GM19043 (cell line): ENCODE measurements at regions not wholly inside any gene's neighbourhood (a gene's known extent, or its start where the extent isn't known, plus 50 kb on each side); places are given as distances from the start of the nearest gene placed in this dataset.

ENCODE experiments used
- ATAC-seq: cut with Tn5 transposase; IDR thresholded peaks from one replicate; pipeline ENCODE4 v1.9.1; 2021; ENCODE audit warnings: low read depth; ENCODE audit not compliant: unreplicated experiment

DNA sequence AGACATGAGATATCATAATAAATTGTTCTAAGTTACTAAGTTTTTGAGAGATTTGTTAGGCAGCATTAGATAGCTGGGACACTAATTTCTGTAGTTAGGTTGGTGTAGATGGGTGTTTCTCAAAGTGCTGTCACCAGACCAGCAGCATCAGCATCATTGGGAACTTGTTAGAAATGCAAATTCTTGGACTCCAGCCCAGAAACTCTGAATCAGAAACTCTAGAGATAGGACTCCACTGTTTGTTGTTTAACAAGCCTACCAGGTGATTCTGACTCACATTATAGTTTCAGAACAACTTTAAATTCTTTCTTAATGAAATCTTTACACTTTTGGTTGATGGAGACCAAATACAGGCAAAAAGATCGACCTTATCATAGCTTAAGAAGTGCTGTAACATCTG, 173.7 kb downstream of the PABPC4L start:
- no peak for ATAC-seq

DNA sequence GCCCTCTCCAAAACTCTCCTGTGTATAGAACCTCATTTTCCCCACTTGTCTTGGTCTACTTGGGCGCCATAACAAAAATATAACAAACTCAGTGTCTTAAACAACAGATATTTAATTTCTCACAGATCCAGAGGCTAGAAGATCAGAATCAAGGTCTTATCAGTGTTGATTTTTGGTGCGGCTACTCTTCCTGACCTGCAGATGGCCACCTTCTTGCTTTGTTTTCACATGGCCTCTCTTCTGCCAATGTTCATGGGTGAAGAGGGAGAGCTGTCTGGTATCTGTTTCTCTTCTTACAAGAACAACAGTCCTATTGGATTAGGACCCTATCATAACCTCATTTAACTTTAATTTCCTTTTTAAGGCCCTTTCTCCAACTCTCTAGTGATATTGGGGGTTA, 177.3 kb downstream of the PABPC4L start:
- ATAC-seq = no peak

DNA sequence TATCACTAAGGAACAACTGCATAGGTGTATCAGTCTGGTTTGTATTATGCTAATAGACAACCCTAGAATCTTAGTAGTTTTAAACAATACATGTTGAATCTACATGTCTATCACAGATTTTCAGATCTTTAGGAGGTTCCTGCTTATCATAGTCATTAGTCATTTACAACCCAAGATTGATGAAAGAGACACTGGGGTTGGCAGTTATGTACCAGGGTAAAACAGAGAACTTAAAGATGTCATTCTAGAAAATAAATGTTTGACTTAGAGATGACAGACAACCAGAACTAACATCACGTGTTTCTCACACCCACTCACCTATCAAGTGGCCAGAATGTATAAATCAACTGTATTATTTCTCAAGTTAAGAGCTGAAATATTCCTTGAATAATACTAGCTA, 181.9 kb downstream of the PABPC4L start:
- ATAC-seq = no peak

DNA sequence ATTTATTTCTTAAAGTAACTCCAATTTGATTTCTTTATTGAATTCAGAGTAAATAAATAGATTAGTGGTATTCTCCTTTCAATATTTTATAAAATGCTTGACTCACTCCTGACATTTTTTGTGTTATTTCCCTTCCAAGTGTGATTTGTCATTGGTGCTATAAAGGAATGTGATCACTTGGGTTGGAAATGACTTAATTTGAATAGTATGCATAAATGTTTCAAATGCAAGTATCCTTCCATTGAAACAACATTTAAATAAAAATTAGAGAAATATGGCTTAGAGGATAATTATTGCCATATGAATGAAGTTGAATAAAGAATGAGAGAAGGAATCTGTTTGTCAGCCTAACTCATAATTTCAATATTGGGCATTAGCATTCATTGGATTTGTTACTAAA, 182.7 kb downstream of the PABPC4L start:
- no peak for ATAC-seq

DNA sequence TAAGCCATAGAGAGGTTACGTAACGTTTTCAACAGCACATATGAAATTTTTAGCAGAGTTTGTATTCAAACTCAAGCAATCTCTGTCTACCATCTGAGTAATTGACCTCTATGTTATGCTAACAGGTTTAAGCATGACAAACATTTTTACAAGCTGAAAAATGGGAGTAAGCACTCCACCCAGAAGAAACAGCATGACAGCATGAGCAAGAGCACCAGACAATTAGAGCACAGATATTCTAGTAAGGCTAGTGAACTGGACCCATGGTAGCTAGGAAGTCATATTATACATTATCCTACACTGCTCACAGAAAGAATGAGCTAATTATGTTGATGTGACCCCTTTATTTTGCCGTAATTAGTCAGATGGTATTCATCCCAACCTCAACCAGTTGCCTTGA, 200.5 kb downstream of the PABPC4L start:
- no peak for ATAC-seq

DNA sequence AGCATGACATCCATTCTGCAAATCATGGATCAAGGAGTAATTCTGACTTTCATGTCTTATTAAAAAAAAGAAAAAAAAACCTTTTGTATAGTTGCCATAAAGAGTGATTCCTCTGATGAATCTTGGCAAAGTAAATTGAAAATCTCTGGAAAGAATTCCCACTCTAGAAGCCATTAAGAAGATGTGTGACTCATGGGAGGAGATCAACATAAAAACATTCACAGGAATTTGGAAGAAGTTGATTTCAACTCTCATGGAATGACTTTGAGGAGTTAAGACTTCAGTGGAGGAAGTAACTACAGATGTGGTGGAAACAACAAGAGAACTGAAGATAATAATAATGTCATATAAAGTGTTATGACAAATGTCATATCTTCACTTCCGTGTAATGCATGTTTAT, 204.2 kb downstream of the PABPC4L start:
- ATAC-seq = no peak

DNA sequence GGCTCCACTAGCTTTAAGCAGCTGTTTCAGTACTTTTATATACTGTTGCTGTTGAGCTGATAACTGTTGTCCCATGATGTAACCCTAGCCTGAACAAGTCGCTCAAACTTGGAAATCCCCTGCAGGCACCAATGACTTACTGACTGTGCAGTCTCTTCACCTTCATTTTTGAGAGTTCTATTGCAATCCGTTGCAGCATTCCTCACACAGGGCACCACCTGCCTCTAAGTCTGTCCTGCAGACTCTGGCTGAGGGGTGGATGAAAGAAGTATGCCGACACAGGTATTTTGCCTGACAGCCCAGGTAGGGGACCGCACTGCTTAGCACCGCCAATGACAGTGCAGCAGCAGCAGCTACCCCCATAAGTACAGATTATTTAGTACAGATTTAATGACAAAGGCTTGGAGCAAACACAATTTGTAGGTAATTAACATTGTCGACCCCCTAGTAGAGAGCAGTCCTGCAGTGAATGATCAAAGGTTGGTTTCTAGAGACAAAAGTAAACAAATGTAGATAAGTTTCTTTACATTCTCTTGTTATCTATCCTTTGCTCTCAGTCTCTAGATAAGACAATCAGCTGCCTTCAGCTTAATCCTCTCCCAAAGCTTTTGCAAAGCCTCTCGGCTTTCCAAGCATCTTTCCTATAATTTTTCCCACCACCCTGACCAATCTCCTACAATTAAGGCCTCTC, 205.0 kb downstream of the PABPC4L start:
- ATAC-seq = no peak

DNA sequence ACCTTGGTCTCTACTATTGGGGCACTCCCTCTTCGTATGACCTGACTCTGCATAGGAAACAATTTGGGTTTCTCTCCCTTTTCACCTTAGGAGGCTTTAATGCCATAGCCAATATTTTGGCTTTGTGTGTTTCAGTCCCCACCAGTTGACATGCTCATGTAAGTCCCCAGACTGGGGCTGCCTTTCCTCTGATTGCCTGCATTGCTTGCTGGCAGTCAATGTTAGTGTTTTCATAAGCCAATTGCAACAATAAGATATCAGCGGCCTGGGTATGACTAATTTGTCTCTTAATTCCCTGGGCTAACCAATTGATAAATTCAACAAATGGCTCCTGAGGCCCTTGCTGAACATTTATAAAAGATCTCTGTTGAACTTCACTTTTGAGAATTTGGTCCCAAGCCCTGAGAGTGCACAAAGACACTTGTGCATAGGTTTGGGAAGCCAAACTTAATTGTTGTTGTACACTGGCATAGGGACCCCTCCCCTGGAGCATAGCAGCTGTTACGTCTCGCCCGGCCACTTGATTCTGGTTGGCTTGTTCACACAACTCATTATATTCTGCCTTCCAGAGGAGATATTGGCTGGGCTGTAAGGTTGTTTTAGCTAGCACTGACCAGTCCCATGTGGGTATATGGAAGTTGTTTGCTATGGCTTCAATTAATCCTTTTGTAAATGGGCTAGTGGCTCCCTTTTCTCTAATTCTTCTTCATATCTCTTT, 206.2 kb downstream of the PABPC4L start:
- no peak for ATAC-seq

DNA sequence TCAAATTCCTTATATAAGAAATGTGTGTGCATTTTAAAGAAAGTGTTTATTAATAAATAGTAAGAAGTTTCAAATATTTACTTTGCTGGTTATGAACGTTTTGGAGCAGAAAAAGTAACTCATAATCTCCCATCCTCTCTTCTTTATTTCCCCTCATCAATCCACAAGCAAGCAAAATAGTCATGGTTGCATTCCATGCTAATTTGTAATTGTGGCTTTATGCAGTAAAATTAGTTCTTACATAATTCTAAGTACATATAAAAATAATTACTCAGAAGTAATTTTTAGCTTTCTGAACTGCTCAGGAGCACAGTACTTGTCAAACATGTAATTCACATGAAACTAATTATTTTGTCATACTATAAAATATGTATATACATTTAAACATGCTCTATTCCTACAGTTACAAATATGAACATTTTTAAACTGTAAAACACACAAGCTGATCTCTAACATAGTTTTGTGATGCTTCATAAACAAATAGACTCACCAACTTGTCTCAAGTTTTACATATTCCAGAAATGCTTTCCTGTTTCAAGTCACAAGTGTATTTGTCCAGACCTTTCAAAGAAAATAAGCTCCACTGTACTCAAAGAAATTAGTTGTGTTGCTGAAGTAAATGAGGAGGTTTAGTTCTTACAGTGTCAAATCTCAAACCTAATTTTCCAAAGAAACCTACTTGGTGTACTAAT, 218.9 kb downstream of the PABPC4L start:
- ATAC-seq = no peak

DNA sequence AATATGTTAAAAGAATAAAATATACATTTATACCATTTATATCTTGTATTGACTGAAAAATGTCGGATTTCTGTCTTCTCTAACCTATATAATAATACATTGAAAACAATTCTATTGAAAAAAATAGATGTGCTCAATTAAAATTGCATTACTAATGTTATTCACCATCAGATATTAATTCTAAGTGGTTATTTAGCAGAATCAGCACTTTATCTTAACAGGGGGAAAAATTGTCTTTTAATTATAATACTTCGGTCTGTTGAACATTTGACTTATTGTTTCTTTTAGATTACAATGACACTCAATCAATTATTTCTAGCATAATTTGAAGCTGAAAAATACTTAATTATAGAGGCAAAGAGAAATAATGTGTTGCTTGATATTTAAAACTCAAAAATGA, 220.3 kb downstream of the PABPC4L start:
- ATAC-seq = no peak

DNA sequence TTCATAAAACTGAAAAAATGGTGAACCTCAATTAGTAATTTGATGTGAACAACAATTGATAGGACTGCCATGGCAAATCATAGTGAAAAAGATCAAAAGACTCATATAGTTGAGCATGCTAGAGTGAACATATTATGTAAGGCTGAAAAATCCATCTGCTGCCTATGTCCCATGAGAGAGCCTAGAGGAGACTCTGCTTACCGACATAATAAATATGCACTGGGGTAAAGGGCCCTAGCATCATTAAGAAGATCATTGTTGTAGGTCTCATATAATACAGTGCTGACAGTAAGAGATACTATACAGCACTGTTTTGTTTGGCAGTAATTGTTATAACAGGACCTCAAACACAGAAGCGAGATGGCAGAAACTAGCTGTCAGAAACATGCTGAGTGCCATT, 229.0 kb downstream of the PABPC4L start:
- ATAC-seq = no peak

DNA sequence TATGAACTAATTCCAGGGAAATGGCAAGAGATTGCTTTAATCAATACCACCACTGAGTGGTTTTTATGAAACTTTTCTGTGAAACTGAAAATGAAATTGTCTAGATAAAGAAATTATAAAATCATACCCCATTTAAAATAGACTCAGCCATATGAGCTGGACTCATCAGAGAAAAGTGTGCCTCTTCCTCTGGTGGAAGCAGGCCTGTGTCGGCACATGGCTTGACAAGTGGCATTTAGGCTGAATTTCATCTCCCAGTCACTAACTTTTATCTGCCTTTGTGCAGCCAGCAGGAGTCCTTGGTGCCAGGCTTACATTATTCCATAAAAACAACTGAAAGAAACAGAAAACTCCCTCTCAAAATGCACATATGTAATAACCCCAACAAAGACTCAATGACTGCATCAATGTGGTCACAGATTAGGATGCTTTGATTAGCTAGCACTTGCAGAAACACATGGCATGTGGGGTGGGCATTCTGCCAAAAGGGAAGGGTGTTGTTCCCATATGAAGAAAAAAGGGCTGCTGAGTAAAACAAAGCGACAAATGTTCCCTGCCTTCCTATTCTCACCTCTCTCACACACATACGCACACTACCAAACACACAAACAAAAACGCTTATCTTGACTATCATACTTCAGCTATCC, 232.3 kb downstream of the PABPC4L start:
- no peak for ATAC-seq

DNA sequence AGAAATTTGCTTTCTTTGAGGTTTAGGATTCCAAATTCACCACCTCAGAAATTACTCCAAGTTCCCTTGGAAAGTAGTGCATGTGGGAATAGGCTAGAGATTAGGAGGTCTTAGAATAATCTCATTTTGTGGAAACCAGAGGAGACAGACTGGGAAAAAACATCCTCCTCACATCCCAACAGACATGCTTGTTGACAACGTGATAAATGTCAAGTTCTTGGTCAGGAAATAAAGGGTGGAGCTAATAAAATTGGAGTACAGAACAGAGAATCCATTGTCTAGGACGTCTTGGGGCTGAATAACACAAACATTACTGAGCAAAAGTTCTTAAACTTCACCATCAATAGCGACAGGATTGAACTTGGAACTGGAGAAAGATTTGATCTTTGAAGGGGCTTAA, 233.4 kb downstream of the PABPC4L start:
- ATAC-seq = no peak

DNA sequence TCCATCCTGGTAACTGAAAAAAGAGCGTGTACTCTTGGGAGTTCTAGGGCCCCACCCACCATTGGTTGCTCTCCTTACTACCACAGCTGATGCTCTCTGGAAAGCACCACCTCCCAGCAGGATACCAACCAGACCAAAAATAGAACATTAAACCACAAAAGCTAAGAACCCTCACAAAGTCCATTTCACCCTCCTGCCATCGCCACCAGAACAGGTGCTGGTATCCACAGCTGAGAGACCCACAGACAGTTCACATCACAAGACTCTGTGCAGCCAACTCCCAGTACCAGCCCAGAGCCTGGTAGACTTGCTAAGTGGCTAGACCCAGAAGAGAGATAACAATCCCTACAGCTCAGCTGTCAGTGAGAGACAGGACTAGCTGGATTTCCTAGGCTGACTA, 240.6 kb downstream of the PABPC4L start:
- ATAC-seq = no peak

DNA sequence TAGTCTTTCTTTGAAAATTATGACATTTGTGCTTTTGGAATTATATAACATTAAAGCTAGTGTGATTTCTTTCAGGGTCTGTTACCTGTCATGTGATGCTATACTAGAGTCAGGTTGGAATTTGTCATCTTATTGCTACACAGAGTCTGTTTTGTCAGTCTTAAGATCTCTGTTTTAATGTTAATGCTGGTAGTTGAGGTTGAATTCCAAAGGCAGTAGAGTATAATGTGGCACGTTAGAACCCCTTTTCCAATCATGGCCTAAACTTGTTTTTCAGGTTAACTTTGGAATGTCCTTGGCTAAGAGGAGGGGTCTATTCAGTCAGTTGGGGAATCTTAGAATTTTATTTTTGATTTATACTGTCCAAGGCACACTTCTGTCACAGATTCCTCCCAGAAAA, 258.5 kb downstream of the PABPC4L start:
- no peak for ATAC-seq

DNA sequence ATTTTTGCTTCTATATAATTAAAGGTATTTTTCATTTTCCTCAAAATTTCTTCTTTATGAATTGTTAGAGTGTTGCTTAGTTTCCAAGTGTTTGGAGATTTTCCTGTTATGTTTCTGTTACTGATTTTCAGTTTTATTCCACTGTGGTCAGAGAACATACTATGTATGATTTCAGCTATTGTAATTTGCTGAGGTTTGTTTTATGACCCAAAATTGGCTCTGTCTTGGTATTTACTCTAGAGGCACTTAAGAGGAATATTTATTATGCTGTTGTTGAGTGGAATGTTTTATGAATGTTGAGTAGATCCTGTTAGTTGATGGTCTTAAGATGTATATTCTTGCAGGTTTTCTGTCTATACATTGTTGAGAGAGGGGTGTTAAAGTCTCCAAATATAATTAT, 263.5 kb downstream of the PABPC4L start:
- ATAC-seq = no peak

DNA sequence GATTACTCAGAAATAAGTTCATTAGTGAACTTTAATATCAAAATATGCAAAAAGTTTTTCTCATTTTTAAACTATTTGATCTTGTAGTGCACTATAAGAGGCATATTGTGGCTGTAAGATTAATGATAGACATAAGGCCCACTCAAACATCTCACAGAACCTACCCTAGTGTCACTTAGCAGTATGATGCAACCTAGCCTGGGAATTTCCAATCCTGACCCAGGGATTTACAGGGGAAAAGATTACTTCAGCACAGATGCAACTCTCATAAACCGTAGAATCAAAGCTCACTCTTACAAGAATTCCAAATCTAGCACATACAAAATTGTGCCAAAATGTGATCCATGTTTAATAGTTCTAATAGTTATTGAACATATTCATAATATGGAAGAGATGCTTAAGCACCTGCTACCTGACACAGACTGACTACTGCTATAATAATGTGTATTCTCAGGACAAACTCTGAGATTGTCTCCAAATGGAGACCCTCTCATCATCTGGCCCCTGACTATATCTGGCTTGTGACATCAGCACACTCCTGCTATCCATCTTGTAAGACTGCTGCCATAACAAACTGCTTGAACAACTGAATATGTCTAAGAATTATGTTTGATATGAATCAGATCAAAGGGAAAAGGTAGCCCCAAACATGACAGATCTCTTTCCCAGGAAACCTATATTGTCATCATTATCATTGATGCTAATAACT, 271.9 kb downstream of the PABPC4L start:
- no peak for ATAC-seq

DNA sequence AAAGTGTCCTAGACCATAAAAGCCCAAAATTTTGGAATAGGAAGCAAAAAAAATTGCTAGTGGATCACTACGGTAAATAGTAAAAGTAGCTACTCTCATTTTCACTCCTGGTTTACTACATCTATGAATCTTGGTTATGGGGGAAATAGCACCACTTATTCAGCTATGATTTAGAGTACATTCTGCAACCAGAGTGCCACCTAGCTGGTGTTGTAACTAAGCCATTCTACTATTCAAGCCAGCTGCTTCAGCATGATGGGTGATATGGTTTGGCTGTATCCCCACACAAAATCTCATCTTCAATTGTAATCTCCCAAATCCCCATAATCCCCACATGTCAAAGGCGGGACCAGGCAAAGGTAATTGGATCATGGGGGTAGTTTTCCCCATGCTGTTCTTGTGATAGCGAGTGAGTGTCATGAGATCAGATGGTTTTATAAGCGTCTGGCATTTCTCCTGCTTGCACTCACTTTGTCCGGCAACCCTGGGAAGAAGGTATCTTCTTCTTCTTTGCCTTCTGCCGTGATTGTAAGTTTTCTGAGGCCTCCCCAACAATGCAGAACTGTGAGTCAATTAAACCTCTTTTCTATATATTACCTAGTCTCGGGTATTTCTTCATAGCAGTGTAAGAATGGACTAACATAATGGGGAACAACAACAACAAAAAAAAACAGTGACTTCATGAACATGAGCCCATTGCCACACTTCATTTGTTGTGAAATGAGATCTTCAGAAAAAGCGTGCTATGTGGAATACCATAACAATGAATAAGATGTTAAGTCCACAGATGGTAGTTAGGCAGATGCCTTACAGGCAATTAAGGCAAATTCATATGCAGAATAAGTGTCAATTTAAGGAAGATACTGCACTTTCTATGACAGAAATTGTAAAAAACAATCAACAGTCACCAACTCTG, 280.1 kb downstream of the PABPC4L start:
- no peak for ATAC-seq

DNA sequence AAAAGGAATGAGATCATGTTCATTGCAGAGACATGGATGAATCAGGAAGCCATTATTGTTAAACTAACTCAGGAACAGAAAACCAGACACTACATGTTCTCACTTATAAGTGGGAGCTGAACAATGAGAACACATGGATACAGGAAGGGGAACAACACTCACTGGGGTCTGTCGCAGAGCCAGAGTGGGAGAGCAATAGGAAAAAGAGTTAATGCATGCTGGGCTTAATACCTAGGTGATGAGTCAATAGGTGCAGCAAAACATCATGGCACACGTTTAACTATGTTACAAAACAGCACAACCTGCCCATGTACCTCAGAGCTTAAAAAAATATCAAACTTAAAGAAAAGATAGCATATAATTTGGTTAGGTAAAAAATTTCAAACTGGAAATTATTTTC, 281.4 kb downstream of the PABPC4L start:
- ATAC-seq = no peak

DNA sequence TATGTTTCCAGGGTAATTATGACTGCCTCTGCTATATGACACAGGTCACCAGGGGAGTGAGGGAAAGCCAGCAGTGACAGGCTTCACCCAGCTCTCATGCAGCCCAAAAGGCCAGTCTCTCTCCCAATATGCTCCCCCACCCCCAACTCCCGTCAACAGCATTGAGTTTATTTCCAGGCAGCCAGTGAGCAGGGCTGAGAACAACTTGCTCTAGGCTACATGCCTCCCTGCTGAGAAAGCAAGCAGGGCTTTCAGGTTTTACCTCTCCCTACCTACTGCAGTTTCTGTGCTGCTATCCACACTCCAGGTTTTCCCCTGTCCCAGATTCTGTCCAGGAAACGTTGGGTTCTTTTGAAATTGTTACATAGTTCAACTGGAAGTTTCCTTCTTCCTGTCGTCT, 291.4 kb downstream of the PABPC4L start:
- ATAC-seq = no peak
